Hematopoietic multipotent progenitor cell treated with erythropoietin and hydrocortisone succinate and interleukin-3 and kit ligand, for 6 days (in vitro differentiated cells): ENCODE measurements at regions not wholly inside any gene's neighbourhood (a gene's known extent, or its start where the extent isn't known, plus 50 kb on each side); places are given as distances from the start of the nearest gene placed in this dataset.
"Not testable (repeated sequence)": the region's sequence is repeated elsewhere in the genome, so short reads cannot be mapped to it uniquely, and the experiment has no call there.

Source experiments
- DNase-seq: peaks from one replicate; pipeline ENCODE4 v3.0.0-alpha.2; 2015

DNA sequence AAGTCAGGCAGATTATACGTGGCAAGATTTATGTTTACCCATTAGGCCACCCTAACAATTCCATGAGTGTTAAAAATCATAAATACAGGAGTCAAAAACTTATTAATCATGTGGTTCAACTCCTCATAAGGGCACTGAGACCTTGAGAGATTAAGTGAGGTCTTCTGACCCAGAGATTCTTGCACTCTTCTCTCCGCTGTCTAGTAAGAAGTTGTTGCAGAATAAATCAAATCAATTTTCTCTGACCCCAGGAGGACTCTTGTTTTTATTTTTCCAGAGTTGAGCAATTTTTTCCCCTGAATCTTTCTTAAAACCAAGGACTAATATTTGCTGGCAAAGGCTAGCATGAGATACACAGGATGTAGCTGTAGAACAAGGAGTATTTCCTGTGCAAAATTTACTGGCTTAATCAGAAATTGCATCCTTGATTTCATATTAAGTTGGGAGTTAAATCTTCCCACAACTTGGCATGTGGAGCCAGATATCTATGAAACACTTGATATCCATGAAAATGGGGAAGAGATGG lies 90.9 kb upstream of the PTHLH start:
- no peak for DNase-seq

DNA sequence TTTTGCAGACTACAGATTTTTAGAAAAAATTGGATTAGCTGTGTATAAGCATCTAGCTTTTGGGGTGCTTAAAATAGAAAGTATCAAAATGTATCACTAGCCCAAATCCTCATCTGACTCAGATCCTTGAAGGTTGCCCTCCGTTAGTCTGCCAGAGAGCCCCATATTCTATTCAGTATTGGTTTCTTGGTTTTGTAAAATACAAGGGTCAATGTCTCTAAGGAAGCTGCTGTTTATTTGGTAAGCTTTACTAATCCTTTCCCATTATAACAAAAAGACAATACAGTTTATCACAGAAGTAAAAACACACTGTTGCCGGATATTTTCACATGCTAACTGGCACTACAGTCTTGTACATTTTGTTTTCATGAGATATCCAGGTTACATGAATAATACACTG lies 92.8 kb upstream of the PTHLH start:
- DNase-seq = no peak

DNA sequence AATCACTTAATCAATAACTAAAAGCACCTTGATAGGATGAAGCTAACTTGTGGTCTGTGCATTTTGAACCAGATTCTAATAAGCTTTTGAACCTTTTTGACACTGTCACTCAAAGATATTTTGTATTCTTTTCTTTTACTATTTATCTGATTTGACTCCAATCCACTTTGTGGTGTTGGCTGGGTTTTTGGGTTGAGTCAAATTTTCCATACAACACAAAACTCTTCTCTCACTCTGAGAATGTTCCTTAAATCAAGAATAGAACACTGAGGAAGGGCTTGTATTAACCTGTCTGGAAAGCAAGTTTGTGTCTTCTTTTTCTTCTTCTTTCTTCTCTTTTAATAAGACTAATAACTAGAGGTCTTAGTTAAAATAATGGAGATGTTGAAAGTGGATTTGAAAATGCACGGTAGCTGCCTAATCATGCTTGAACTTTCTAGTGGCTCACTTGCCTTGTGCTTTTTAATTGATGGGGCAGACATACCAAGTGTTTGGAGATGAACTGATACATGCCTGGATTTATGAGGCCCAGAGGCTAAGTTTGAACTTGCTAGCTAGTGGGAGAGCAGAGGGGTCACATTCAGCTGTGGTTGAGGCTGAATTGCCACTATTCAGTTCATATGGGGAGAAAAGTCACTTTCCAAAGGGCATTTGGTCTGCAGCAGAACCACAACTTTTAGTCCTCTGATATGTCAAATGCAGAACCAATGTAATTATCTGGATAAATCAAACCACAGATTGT lies 93.5 kb upstream of the PTHLH start:
- no peak for DNase-seq

GRCh38 chr12:28066879-28067278 lies 94.3 kb upstream of the PTHLH start:
- DNase-seq = no peak

DNA sequence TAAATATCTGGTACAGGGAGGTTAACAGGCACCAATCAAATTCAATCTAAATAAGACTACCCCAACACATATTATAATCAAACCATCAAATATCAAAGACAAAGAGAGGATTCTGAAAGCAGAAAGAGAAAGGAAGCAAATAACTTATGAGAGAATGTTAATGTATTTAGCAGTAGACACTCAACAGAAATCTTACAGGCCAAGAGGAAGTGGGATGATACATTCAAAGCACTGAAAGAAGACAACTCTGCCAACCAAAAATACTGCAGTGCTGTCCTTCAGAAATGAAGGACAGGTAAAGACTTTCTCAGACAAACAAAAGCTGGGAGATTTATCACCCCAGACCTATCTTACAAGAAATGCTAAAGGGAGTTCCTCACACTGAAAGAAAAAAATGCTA lies 95.9 kb upstream of the PTHLH start:
- DNase-seq = no peak

DNA sequence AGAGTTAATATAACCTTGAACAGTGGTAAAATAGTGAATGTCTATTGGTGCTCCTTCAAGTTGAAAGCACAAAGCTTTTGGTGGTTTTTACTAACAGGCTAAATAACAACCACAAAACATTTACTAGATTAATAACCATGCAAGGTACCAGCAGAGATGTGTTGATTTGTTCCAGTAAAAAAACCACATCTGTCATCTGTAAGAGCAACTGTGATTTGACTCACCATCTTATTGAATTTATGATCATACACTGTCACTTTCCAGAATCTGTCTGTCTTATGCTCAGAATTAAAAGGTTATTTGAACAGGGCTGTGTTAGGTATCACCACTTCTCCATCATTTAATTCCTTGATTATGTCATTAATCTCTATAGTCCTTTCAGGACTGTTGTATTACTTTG lies 107.0 kb upstream of the PTHLH start:
- DNase-seq = no peak

DNA sequence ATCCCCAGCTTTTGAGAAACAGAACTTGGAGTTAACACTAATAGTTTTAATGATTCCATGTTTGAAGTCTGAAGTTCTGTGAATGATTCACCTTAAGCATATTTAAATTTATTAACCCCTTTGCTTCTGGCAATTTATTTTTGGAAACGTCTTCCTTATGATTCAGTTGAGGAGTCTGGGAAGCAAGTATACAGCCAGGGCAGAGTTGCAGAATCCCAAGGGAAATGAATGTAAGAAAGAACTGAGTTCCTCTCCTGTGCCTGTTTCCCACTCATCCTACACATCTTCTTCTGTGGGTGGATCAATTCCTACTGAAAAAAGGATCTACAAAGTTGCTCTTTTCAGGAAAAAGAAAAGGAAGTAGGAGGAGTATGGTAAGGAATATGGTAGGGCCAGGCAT lies 108.2 kb upstream of the CCDC91 start:
- DNase-seq = no peak

DNA sequence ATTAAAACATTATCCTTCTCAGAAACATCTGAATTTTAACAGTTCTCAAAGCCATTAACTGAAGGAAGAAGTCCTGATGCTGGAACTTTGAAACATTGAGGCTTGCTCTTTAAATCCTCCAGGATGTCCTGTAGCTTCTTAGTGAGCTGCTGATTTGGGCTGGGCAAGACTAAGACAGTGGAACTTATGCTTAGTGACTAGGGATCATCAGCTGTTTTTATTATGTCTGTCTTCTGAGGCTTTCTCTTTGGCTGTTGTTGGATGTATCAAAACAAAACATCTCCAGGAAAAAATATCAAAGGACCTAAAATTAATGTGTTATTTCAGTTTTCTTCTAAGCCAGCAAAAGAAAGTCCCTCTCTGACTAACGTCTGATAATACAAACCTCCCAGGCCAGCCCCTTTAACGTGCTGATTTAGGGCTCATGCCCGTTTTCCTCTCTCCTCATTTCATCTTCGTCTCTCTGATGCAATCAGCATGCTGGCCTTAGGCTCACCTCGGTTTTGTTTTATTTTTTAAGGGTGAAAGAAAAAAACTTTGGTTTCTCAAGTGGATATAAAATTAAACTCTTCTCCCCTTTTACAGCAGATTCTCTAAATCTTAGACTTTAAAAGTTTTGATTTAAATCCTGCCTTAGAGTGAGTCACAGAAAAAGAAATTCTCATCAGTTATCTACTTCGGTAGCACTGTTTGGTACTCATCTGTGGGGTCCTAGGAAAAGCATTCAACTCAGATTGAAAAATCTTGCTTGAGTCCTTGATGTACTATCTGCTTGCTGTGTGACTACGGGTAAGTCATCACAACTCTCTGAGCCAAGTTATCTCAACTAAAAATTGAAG lies 106.2 kb upstream of the CCDC91 start:
- DNase-seq = no peak

GRCh38 chr12:28086521-28087155 lies 103.6 kb upstream of the CCDC91 start:
- DNase-seq = no peak

DNA sequence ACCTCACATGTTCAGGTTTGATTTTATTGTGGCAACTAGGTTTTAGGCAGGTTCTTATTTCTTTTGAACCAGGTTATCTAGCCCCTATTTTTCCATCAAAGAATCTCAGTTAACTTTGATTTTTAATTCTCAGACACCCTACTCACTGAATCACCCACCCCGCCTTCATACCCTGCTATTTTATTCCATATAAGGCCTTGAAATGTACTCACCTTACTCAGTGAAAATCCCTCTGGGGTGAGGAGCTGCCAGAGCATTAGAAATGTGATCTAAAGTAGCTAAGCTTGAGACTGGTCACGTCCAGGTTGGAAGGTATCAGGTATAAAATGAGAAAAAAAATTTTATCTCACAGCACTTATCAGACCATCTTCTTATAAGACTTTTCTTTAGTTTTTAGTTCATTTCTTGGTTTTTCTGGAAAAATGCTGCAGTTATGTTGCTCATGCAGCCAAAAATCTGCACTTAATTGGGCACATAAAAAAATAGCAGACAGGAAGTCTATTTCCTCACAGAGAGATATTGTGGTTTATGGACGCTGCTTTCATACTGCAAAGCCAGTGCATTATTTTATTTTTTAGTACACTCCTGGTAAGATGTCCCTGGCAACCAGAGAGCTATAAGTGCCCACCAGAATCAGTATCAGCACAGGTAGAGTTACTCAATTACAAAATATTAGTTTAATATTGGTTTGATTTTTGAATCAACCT lies 101.5 kb upstream of the CCDC91 start:
- no peak for DNase-seq

- DNase-seq = no peak
These were observed 100.9 kb upstream of the CCDC91 start for GRCh38 chr12:28089338-28089737.

- no peak for DNase-seq
These were observed 99.4 kb upstream of the CCDC91 start for GRCh38 chr12:28090835-28091234.

DNA sequence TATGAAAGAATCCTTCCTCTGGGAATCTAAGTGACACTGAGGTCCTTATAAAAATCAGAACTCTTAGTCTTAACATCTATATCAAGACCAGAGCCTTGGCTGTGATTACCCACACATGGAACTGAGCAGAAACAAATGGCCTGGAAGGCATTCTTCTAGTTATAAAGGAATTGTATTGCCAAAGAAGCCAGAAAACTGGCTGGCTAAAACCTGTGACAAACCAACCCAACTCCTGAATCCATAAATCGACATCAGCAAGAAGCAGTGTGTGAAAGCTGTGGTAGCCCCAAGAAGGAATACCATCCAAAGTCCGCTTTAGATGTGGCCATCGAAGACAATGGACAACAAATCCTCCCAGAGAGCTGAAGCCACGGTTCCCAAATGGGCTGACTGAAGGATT lies 97.9 kb upstream of the CCDC91 start:
- no peak for DNase-seq

GRCh38 chr12:28096649-28097048 lies 93.6 kb upstream of the CCDC91 start:
- DNase-seq = no peak

GRCh38 chr12:28097221-28097620 lies 93.0 kb upstream of the CCDC91 start:
- DNase-seq = no peak

DNA sequence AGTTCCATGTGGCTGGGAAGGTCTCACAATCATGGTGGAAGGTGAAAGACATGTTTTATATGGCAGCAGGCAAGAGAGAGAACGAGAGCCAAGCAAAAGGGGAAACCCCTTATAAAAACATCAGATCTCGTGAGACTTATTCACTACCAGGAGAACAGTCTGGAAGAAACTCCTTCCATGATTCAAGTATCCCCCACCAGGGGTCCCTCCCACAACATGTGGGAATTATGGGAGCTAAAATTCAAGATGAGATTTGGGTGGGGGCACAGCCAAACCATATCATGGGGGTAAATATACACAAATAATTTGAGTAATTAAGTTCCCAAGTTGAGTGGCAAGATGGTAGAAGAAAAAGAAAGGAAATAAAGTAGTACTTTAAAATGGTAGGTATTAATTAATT lies 91.0 kb upstream of the CCDC91 start:
- not testable (repeated sequence) for DNase-seq

DNA sequence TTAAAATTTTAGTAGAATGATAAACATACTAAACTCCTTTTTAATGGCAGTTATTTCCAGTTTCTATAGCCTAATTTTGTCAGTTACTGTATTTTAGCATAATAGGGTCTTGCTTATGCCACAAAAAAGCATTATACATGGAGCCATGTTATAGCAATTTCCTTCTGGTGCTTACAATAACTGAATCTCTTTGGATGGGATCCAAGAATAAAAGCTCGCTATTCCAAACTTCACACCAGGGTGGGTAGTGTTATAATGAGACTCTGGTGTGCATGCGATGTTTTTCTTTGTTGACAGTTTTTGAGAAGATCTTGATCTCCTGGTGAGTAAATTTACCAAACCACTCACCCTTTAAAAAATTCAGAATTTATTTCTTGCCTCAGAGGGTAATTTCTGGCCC lies 90.4 kb upstream of the CCDC91 start:
- DNase-seq = no peak

DNA sequence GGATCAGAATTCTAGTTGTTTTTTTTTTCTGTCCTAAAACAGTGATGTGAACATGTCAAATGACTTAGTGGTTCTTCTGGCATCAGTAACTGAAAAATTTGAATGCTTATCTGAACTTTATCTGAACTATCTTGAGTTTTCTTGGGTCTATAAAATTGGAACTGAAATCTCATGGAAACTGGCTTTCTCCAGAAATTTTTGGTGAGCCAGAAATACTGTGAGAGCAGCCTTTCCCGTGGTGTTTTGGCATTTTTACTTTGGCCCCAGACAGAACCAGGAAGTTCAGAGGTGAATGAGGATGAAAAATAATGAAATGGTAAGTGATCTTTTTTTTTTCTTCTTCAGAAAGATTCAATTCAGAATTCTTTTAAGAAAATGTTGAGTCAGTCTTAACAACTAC lies 89.5 kb upstream of the CCDC91 start:
- DNase-seq = no peak

GRCh38 chr12:28104316-28104715 lies 85.9 kb upstream of the CCDC91 start:
- no peak for DNase-seq

DNA sequence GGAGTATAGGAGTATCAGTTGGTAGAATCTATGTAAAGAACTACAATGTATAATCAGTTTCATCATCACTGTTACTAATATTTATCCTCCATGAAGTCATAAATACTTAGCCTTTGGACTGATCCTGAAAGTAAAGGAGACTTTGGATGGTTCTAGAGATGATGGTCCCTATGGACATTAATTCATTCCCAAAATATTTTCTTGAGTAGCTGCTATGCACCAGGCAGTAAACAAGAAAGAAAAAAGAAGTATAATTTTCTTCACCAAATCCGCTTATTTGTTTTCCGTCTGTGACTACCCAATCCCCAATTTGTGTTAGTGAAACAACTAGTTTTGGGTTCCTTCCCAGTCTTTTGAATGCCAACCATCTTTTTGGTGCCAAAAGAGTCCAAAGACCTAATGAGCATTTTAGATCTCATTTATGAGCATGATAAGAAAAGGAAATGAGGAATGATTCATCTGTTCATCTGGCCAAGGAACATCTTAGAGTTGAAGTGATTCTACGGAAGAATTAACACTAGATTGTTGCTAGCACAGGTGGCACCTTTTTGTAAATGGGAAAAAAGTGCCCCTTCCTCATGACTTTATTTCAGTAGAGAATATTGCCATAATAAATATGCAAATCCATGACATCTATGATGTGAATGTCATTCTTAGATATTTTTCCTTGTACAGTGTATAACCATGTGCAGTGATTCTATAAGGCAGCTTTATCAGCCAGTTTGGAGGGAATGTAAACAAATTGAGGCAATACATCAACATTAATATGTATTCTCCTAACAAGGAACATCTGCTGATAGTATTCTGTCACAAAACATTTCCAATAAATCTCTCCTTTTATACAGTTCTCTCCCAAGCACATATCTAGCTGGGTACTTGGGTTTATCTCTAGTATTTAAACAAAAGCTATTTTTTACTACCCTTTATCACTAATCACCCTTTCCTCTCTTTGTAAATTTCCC lies 85.1 kb upstream of the CCDC91 start:
- no peak for DNase-seq

GRCh38 chr12:28107679-28108078 lies 82.6 kb upstream of the CCDC91 start:
- no peak for DNase-seq

DNA sequence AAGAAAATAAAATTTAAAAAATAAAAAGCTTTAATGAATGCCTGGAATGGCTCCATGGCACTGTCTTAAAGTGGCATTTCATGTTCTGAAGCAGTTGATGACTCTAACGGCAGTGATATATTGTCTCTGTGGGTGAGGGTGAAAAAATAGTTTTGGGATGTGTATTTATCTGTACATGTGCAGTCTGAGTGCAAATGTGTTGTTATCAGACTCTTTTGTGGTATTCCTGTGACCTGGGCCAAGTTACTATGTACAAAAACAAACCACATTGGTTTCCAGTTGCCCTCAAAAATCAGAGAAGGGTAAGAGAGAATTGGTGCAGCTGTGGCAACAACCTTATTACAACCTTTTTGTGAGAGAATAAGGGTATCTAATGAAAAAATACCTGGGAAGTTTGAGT lies 81.7 kb upstream of the CCDC91 start:
- peak; percentile 72 for DNase-seq
